ENCODE measurements at regions not wholly inside any gene's neighbourhood (a gene's known extent, or its start where the extent isn't known, plus 50 kb on each side); places are given as distances from the start of the nearest gene placed in this dataset.

GRCh38 chr7:92934096-92934495 is 97.7 kb upstream of the CDK6 start:
- DNase-seq (ENCODE audit: low read depth): no peak
- TF ChIP-seq CTCF (IDR thresholded peaks at IDR 0.05; ENCODE audit: low read depth, low read length) (no peak), MYC (IDR thresholded peaks at IDR 0.05; ENCODE audit: low read depth, low read length) (no peak), POLR2A (IDR thresholded peaks at IDR 0.05; ENCODE audit: extremely low read depth, insufficient read length) (no peak)
- TF ChIP-seq, protein P1, sequence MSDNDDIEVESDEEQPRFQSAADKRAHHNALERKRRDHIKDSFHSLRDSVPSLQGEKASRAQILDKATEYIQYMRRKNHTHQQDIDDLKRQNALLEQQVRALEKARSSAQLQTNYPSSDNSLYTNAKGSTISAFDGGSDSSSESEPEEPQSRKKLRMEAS (IDR thresholded peaks at IDR 0.05; ENCODE audit: low read depth, low read length): no peak
- no peak overlapping the region for H3K4me3 ChIP-seq (ENCODE audit: low read depth, low read length)

GRCh38 chr7:92932450-92932849 is 96.1 kb upstream of the CDK6 start:
- TF ChIP-seq CTCF (IDR thresholded peaks at IDR 0.05; ENCODE audit: low read depth, low read length) (no peak), MYC (IDR thresholded peaks at IDR 0.05; ENCODE audit: low read depth, low read length) (no peak), POLR2A (IDR thresholded peaks at IDR 0.05; ENCODE audit: extremely low read depth, insufficient read length) (no peak)
- TF ChIP-seq, protein P1 (IDR thresholded peaks at IDR 0.05; ENCODE audit: low read depth, low read length): no peak
- DNase-seq (ENCODE audit: low read depth): peak; percentile 25

DNA sequence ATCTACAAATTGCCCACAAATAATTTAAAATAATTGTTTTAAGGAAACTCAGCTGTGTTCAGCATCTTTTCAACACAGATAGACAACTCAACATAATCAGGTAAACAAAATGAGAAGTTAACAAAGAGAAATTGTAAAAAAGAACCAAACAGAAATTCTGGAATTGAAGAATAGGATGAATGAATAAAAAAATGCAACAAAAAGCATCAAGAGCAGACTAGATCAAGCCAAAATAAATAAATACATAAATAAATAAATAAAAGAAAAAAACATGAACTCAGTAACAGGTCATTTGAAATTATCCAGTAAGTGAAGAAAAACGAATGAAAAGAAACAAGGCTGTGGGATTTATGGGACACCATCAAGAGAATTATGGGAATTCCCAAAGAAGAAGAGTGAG is 94.0 kb upstream of the CDK6 start:
- H3K4me3 ChIP-seq (ENCODE audit: low read depth, low read length): no peak overlapping the region
- no peak for DNase-seq (ENCODE audit: low read depth)
- TF ChIP-seq CTCF (IDR thresholded peaks at IDR 0.05; ENCODE audit: low read depth, low read length) (no peak), POLR2A (IDR thresholded peaks at IDR 0.05; ENCODE audit: extremely low read depth, insufficient read length) (no peak), MYC (IDR thresholded peaks at IDR 0.05; ENCODE audit: low read depth, low read length) (no peak)
- TF ChIP-seq, protein P1 (IDR thresholded peaks at IDR 0.05; ENCODE audit: low read depth, low read length): no peak

More at GRCh38 chr7:92932450-92932849, 96.1 kb upstream of the CDK6 start:
- H3K4me3 ChIP-seq (ENCODE audit: low read depth, low read length): no peak overlapping the region

DNA sequence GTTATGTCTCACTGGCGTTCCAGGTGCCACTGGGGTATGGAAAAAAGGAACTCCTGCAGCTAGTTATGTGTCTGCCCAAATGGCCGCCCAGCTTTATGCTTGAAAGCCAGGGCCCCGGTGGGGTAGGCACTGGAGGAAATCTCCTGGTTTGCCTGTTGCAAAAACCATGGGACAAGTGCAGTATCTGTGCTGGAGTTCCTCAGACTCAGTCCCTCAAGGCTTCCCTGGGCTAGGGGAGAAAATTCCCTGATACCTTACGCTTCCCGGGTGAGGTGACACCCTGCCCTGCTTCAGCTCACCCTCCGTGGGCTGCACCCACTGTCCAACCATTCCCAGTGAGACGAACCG is 90.3 kb upstream of the CDK6 start:
- no peak overlapping the region for H3K4me3 ChIP-seq (ENCODE audit: low read depth, low read length)
- no peak for TF ChIP-seq MYC (IDR thresholded peaks at IDR 0.05; ENCODE audit: low read depth, low read length)

DNA sequence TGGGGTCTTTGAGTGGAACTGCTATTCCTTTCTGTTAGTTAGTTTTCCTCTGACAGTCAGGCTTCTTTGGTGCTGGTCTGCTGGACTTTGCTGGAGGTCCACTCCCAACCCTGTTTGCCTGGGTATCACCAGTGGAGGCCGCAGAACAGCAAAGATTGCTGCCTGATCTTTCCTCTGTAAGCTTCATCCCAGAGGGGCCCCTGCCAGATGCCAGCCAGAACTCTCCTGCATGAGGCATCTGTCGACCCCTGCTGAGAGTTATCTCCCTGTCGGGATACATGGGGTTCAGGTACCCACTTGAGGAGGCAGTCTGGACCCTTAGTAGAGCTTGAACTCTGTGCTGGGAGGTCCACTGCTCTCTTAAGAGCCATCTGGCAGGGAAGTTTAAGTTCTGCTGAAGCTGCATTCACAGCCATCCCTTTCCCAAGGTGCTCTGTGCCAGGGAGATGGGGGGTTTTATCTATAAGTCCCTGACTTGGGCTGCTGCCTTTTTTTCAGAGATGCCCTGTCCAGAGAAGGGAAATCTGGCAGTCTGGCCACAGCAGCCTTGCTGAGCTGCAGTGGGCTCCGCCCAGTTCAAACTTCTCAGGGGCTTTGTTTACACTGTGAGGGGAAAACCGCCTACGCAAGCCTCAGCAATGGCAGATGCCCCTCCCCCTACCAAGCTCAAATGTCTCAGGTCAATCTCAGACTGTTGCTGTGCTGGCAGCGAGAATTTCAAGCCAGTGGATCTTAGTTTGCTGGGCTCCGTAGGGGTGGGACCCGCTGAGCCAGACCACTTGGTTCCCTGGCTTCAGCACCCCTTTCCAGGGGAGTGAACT is 89.7 kb upstream of the CDK6 start:
- H3K4me3 ChIP-seq (ENCODE audit: low read depth, low read length): no peak overlapping the region
- no peak for TF ChIP-seq MYC (IDR thresholded peaks at IDR 0.05; ENCODE audit: low read depth, low read length)
- TF ChIP-seq POLR2A (IDR thresholded peaks at IDR 0.05; ENCODE audit: extremely low read depth, insufficient read length): no peak
- TF ChIP-seq, protein P1 (IDR thresholded peaks at IDR 0.05; ENCODE audit: low read depth, low read length): no peak
- no peak for DNase-seq (ENCODE audit: low read depth)

More for the DNA sequence above, 90.3 kb upstream of the CDK6 start:
- no peak for DNase-seq (ENCODE audit: low read depth)

DNA sequence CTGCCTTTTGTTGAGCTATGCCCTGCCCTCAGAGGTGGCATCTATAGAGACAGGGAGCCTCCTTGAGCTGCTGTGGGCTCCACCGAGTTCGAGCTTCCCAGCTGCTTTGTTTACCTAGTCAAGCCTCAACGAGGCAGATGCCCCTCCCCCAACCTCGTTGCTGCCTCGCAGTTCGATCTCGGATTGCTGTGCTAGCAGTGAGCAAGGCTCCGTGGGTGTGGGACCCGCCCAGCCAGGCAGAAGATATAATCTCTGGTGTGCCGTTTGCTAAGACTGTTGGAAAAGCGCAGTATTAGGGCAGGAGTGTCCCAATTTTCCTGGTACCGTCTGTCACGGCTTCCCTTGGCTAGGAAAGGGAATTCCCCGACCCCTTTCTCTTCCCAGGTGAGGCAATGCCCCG is 88.4 kb upstream of the CDK6 start:
- H3K4me3 ChIP-seq (ENCODE audit: low read depth, low read length): no peak overlapping the region
- TF ChIP-seq POLR2A (IDR thresholded peaks at IDR 0.05; ENCODE audit: extremely low read depth, insufficient read length) (no peak), MYC (IDR thresholded peaks at IDR 0.05; ENCODE audit: low read depth, low read length) (no peak), CTCF (IDR thresholded peaks at IDR 0.05; ENCODE audit: low read depth, low read length) (no peak)
- TF ChIP-seq, protein P1 (IDR thresholded peaks at IDR 0.05; ENCODE audit: low read depth, low read length): no peak

More for the DNA sequence above, 88.4 kb upstream of the CDK6 start:
- no peak for DNase-seq (ENCODE audit: low read depth)
